CD4-positive, alpha-beta T cell treated with Interleukin-6 for 4 hours (primary cell): ENCODE measurements at regions not wholly inside any gene's neighbourhood (a gene's known extent, or its start where the extent isn't known, plus 50 kb on each side); places are given as distances from the start of the nearest gene placed in this dataset.

Source experiments
- DNase-seq: peaks from one replicate; pipeline ENCODE4 v3.0.0-alpha.2; 2020; ENCODE audit warnings: mixed read lengths

GRCh38 chr7:106776618-106777347 lies 88.3 kb upstream of the PIK3CG start:
- no peak for DNase-seq

GRCh38 chr7:106777674-106778299 lies 87.3 kb upstream of the PIK3CG start:
- DNase-seq = no peak

- DNase-seq = no peak
Measured at GRCh38 chr7:106778656-106779250, 86.3 kb upstream of the PIK3CG start.

- no peak for DNase-seq
Measured at GRCh38 chr7:106779877-106780276, 85.2 kb upstream of the PIK3CG start.

GRCh38 chr7:106781007-106781406 lies 84.1 kb upstream of the PIK3CG start:
- no peak for DNase-seq

- DNase-seq = no peak
Measured at GRCh38 chr7:106781828-106782544, 83.1 kb upstream of the PIK3CG start.

- no peak for DNase-seq
Measured at GRCh38 chr7:106783286-106783685, 81.8 kb upstream of the PIK3CG start.

- DNase-seq = peak; percentile 36
Measured at GRCh38 chr7:106788637-106789036, 76.4 kb upstream of the PIK3CG start.

- DNase-seq = no peak
Measured at GRCh38 chr7:106791526-106791925, 73.6 kb upstream of the PIK3CG start.

GRCh38 chr7:106792233-106792926 lies 72.7 kb upstream of the PIK3CG start:
- no peak for DNase-seq

- peak; percentile 61 for DNase-seq
Measured at GRCh38 chr7:106793015-106793975, 71.8 kb upstream of the PIK3CG start.

GRCh38 chr7:106794276-106795083 lies 70.6 kb upstream of the PIK3CG start:
- DNase-seq = no peak

- no peak for DNase-seq
Measured at GRCh38 chr7:106795084-106795876, 69.8 kb upstream of the PIK3CG start.

GRCh38 chr7:106795877-106796231 lies 69.2 kb upstream of the PIK3CG start:
- DNase-seq = no peak

GRCh38 chr7:106797937-106798336 lies 67.1 kb upstream of the PIK3CG start:
- no peak for DNase-seq

- DNase-seq = no peak
Measured at GRCh38 chr7:106802589-106802988, 62.5 kb upstream of the PIK3CG start.

- no peak for DNase-seq
Measured at GRCh38 chr7:106806556-106806955, 58.5 kb upstream of the PIK3CG start.

GRCh38 chr7:106807474-106807873 lies 57.6 kb upstream of the PIK3CG start:
- no peak for DNase-seq

- no peak for DNase-seq
Measured at GRCh38 chr7:106808967-106809635, 56.0 kb upstream of the PIK3CG start.
